ENCODE measurements at regions not wholly inside any gene's neighbourhood (a gene's known extent, or its start where the extent isn't known, plus 50 kb on each side); places are given as distances from the start of the nearest gene placed in this dataset.

DNA sequence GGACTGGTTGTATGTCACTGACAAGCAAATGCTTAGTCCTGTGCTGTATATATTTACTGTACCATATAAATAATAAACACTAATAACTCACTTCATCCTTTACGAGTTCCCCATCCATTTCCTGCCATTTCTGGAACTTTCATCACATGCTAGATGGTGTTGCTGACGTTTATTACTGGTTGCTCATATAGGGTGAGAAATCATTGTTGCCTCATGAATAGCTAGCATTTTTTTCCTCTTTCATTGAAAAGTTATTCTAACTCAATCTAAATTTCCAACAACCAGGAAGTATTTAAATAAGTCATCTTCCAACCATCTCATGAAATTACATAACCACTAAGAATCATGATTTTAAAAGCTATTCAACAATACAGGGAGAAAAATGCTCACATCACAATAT is 88.6 kb upstream of the RCN1 start:
- no peak for TF ChIP-seq CEBPB (IDR thresholded peaks at IDR 0.05; ENCODE audit: low read depth, low read length)
- TF ChIP-seq CBX5 (IDR thresholded peaks at IDR 0.05; ENCODE audit: low read depth, low read length), result no peak
- TF ChIP-seq, protein P1, sequence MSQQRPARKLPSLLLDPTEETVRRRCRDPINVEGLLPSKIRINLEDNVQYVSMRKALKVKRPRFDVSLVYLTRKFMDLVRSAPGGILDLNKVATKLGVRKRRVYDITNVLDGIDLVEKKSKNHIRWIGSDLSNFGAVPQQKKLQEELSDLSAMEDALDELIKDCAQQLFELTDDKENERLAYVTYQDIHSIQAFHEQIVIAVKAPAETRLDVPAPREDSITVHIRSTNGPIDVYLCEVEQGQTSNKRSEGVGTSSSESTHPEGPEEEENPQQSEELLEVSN (IDR thresholded peaks at IDR 0.05), result no peak
- no peak for TF ChIP-seq NANOG (IDR thresholded peaks at IDR 0.05; ENCODE audit: insufficient read depth, low read depth, low read length, poor library complexity, severe bottlenecking)
- no peak for TF ChIP-seq SP1 (IDR thresholded peaks at IDR 0.05; ENCODE audit: low read depth, low read length)
- no peak for TF ChIP-seq SUZ12 (IDR thresholded peaks at IDR 0.05; ENCODE audit: low read length)
- TF ChIP-seq TBP (IDR thresholded peaks at IDR 0.05; ENCODE audit: low read depth, low read length), result no peak
- TF ChIP-seq RBBP5 (IDR thresholded peaks at IDR 0.05; ENCODE audit: borderline replicate concordance, low read depth, low read length), result no peak
- no peak for TF ChIP-seq TAF7 (optimal IDR thresholded peaks at IDR 0.05; ENCODE audit: borderline replicate concordance, low read depth, low read length)
- TF ChIP-seq RNF2 (IDR thresholded peaks at IDR 0.05; ENCODE audit: borderline replicate concordance, low read depth, low read length, missing control alignments, poor library complexity, severe bottlenecking), result no peak
- no peak for TF ChIP-seq EZH2 (IDR thresholded peaks at IDR 0.05; ENCODE audit: low read depth, low read length, severe bottlenecking)
- TF ChIP-seq GTF2F1 (IDR thresholded peaks at IDR 0.05; ENCODE audit: borderline replicate concordance, low read depth, low read length), result no peak
- TF ChIP-seq SRF (IDR thresholded peaks at IDR 0.05; ENCODE audit: low read depth, low read length), result no peak
- no peak for TF ChIP-seq JUN (IDR thresholded peaks at IDR 0.05; ENCODE audit: low read depth, low read length)
- Histone ChIP-seq H3K14ac (ENCODE audit: insufficient read length) (no peak overlapping the region), H3K36me3 (ENCODE audit: control insufficient read depth in 2 of 4, insufficient read depth in 4 of 4, low read length in 3 of 4) (no peaks in the 10 kb centered on the region), H2BK15ac (ENCODE audit: low read length) (no peak overlapping the region), H3K23me2 (ENCODE audit: low read depth, low read length) (no peaks in the 10 kb centered on the region), H3K9me3 (ENCODE audit: insufficient read depth in 2 of 2, low read depth in 1 of 2, low read length in 1 of 2) (no peaks in the 10 kb centered on the region), H3K79me1 (ENCODE audit: low read depth, low read length) (no peaks in the 10 kb centered on the region), H3K4me1 (replicated peaks in 1 of 4; ENCODE audit: control insufficient read depth in 3 of 4, insufficient read depth in 4 of 4, low read length in 3 of 4) (no peaks in the 10 kb centered on the region), H3K27ac (ENCODE audit: low read depth, low read length) (no peak overlapping the region), H4K8ac (ENCODE audit: extremely low read depth, insufficient read depth, low read length) (no peak overlapping the region), H3K9ac (replicated peaks in 1 of 4; ENCODE audit: extremely low read depth in 1 of 4, low read depth in 3 of 4, low read length in 3 of 4) (0 out of 7 replicates have a peak overlapping the region, but pooled peaks of 1 of the 4 experiments have one; percentile 4), H2AFZ (ENCODE audit: low read length) (no peak overlapping the region; the same call in 1 of the 2 replicates), H3K56ac (replicated peaks; ENCODE audit: insufficient read length, low read depth, low read length) (no peak overlapping the region), H3K18ac (ENCODE audit: extremely low read depth, low read length) (no peak overlapping the region), H3K79me2 (ENCODE audit: control insufficient read depth in 1 of 2, insufficient read depth in 2 of 2, low read length in 2 of 2) (no peaks in the 10 kb centered on the region), H4K5ac (ENCODE audit: insufficient read length, low read depth, low read length) (no peak overlapping the region), H3K4ac (replicated peaks; ENCODE audit: insufficient read length, low read depth, low read length) (no peak overlapping the region), H2AK5ac (ENCODE audit: low read depth, low read length) (no peak overlapping the region), H3K4me3 (ENCODE audit: extremely low read depth in 1 of 4, insufficient read depth in 2 of 4, low read depth in 3 of 4, low read length in 4 of 4) (no peak overlapping the region), H4K91ac (replicated peaks; ENCODE audit: insufficient read length, low read length) (no peak overlapping the region), H2BK20ac (ENCODE audit: low read length) (no peak overlapping the region), H2BK12ac (ENCODE audit: low read depth, low read length) (no peak overlapping the region), H3K4me2 (ENCODE audit: insufficient read depth in 1 of 2, low read depth in 2 of 2, low read length in 2 of 2) (no peak overlapping the region), H3K27me3 (replicated peaks in 1 of 4; ENCODE audit: control insufficient read depth in 3 of 4, extremely low read depth in 1 of 4, insufficient read depth in 3 of 4, low read length in 3 of 4) (no peaks in the 10 kb centered on the region), H4K20me1 (replicated peaks in 1 of 2; ENCODE audit: control insufficient read depth in 1 of 2, insufficient read depth in 2 of 2, low read length in 2 of 2) (no peaks in the 10 kb centered on the region), H3K23ac (ENCODE audit: insufficient read length) (no peak overlapping the region), H2BK5ac (ENCODE audit: low read depth, low read length) (no peak overlapping the region), H2BK120ac (replicated peaks; ENCODE audit: low read depth, low read length) (no peak overlapping the region)
- WGBS, 2 experiments (ENCODE audit: extremely low coverage in 1 of 2, insufficient coverage in 1 of 2, insufficient read length in 1 of 2, insufficient replicate concordance in 2 of 2, low coverage in 1 of 2, low lambda C conversion rate in 2 of 2, missing lambda C conversion rate in 1 of 2), result 83% methylated on average over 2 of the region's 2 CpGs; no CpG with 5 or more reads in 1 of the 2 experiments
- CTCF ChIA-PET (ENCODE audit: partially characterized antibody), result interaction anchor here (1.0 to 3.1 kb wide), 4 partner anchors 10 to 173 kb away, joined by 4 to 14 read pairs (median 9); no protein-coding TSS in a partner anchor
- POLR2A ChIA-PET (ENCODE audit: partially characterized antibody), result no interaction called here
- no peak for DNase-seq (ENCODE audit: low read depth in 1 of 2, low spot score in 2 of 2)
- no peak for FAIRE-seq

Data from H1 (cell line).